Erythroblast (primary cell): ENCODE measurements at regions not wholly inside any gene's neighbourhood (a gene's known extent, or its start where the extent isn't known, plus 50 kb on each side); places are given as distances from the start of the nearest gene placed in this dataset.

Experiments
- GATA1 ChIP-seq: IDR thresholded peaks from 2 replicates; pipeline ENCODE4 v1.6.1; 2011; ENCODE audit warnings: low read depth, mild to moderate bottlenecking, control low read depth, low read length, moderate library complexity
- POLR2A ChIP-seq: IDR thresholded peaks from 2 replicates; pipeline ENCODE4 v1.6.1; 2011; ENCODE audit warnings: mild to moderate bottlenecking, low read length

GRCh38 chr7:1317646-1318045, 85.0 kb downstream of the UNCX start:
- TF ChIP-seq POLR2A: no peak
- TF ChIP-seq GATA1: no peak
